Activated T-cell treated with anti-CD3 and anti-CD28 coated beads, Interleukin-2, amount 50 U/mL, for 72 hours (primary cell): ENCODE measurements at regions not wholly inside any gene's neighbourhood (a gene's known extent, or its start where the extent isn't known, plus 50 kb on each side); places are given as distances from the start of the nearest gene placed in this dataset.

Experiments
- ATAC-seq, 2 donors: fragments of 150-1000 bp; cut with Tn5 transposase; replicated peaks in 1 of 2; 2 replicates each; pipeline ENCODE4 v1.10.0; 2021; ENCODE audit warnings: moderate library complexity in 2 of 2, mild to moderate bottlenecking in 1 of 2
- DNase-seq, 2 donors: peaks; one replicate each; pipeline ENCODE4 v3.0.0; 2021 to 2022; ENCODE audit warnings: mixed read lengths in 1 of 2
- H3K27ac Mint-ChIP-seq: one replicate; pipeline ENCODE4 v1.8.0; 2022; ENCODE audit warnings: mild to moderate bottlenecking, moderate library complexity, mixed read lengths
- H3K27me3 Mint-ChIP-seq: one replicate; pipeline ENCODE4 v1.8.0; 2022; ENCODE audit warnings: low read depth, mixed read lengths
- H3K36me3 Mint-ChIP-seq, 2 donors: one replicate each; pipeline ENCODE4 v1.8.0; 2022; ENCODE audit warnings: mixed read lengths in 2 of 2, mild to moderate bottlenecking in 1 of 2; ENCODE audit not compliant: insufficient read depth in 2 of 2
- H3K4me1 Mint-ChIP-seq: one replicate; pipeline ENCODE4 v1.8.0; 2022; ENCODE audit warnings: low read depth, mixed read lengths
- H3K4me3 Mint-ChIP-seq, 2 donors: one replicate each; pipeline ENCODE4 v1.8.0; 2022; ENCODE audit warnings: mild to moderate bottlenecking in 2 of 2, mixed read lengths in 2 of 2, moderate library complexity in 2 of 2
- H3K9me3 Mint-ChIP-seq, 2 donors: one replicate each; pipeline ENCODE4 v1.8.0; 2022; ENCODE audit warnings: mixed read lengths in 2 of 2

- Mint-ChIP-seq H3K4me1 (no peaks in the 10 kb centered on the region), H3K4me3 (no peak overlapping the region), H3K27ac (no peak overlapping the region)
Observed at GRCh38 chr18:57220480-57220879, 73.6 kb downstream of the BOD1L2 start.

GRCh38 chr18:57220930-57221483, 74.1 kb downstream of the BOD1L2 start:
- ATAC-seq (no peak), DNase-seq (no peak)
- Mint-ChIP-seq H3K27ac (no peak overlapping the region), H3K4me3 (no peak overlapping the region), H3K27me3 (no peaks in the 10 kb centered on the region), H3K4me1 (no peaks in the 10 kb centered on the region), H3K36me3 (no peaks in the 10 kb centered on the region), H3K9me3 (no peaks in the 10 kb centered on the region)

More at GRCh38 chr18:57220480-57220879, 73.6 kb downstream of the BOD1L2 start:
- no peak for DNase-seq
- H3K27me3 Mint-ChIP-seq: no peaks in the 10 kb centered on the region
- H3K36me3 Mint-ChIP-seq: no peaks in the 10 kb centered on the region
- no peak for ATAC-seq
- no peaks in the 10 kb centered on the region for H3K9me3 Mint-ChIP-seq

- no peaks in the 10 kb centered on the region for H3K4me1 Mint-ChIP-seq
- H3K36me3 Mint-ChIP-seq: no peaks in the 10 kb centered on the region
- no peaks in the 10 kb centered on the region for H3K27me3 Mint-ChIP-seq
- H3K9me3 Mint-ChIP-seq: peaks cover under 1% of the 10 kb centered on the region in 2 donors
- ATAC-seq (no peak), DNase-seq (no peak)
- H3K4me3 Mint-ChIP-seq: no peak overlapping the region
- no peak overlapping the region for H3K27ac Mint-ChIP-seq
Observed at GRCh38 chr18:57223144-57223870, 76.4 kb downstream of the BOD1L2 start.

- ATAC-seq: no peak
- H3K27me3 Mint-ChIP-seq: peaks cover 6% of the 10 kb centered on the region
- no peaks in the 10 kb centered on the region for H3K36me3 Mint-ChIP-seq
Observed at GRCh38 chr18:57230861-57231585, 84.1 kb downstream of the BOD1L2 start.

GRCh38 chr18:57231864-57232263, 85.0 kb downstream of the BOD1L2 start:
- ATAC-seq: no peak
- no peaks in the 10 kb centered on the region for H3K36me3 Mint-ChIP-seq
- no peaks in the 10 kb centered on the region for H3K4me1 Mint-ChIP-seq
- H3K27ac Mint-ChIP-seq: no peak overlapping the region
- DNase-seq: no peak
- H3K9me3 Mint-ChIP-seq: peaks cover 2 to 4% of the 10 kb centered on the region in 2 donors
- H3K27me3 Mint-ChIP-seq: peaks cover 6% of the 10 kb centered on the region
- H3K4me3 Mint-ChIP-seq: no peak overlapping the region

More at GRCh38 chr18:57230861-57231585, 84.1 kb downstream of the BOD1L2 start:
- no peak for DNase-seq
- Mint-ChIP-seq H3K27ac (no peak overlapping the region), H3K4me1 (no peaks in the 10 kb centered on the region), H3K9me3 (peaks cover 2 to 4% of the 10 kb centered on the region in 2 donors), H3K4me3 (no peak overlapping the region)

- Mint-ChIP-seq H3K4me1 (no peaks in the 10 kb centered on the region), H3K4me3 (no peak overlapping the region), H3K27me3 (peaks cover 6% of the 10 kb centered on the region), H3K36me3 (no peaks in the 10 kb centered on the region), H3K27ac (no peak overlapping the region), H3K9me3 (no peaks in the 10 kb centered on the region)
- ATAC-seq: no peak
- DNase-seq: no peak
Observed at GRCh38 chr18:57234346-57234745, 87.5 kb downstream of the BOD1L2 start.

- H3K27ac Mint-ChIP-seq: no peak overlapping the region
- DNase-seq: no peak
- no peak for ATAC-seq
- H3K4me3 Mint-ChIP-seq: no peak overlapping the region
- peaks cover 0 to 2% of the 10 kb centered on the region in 2 donors for H3K9me3 Mint-ChIP-seq
- no peaks in the 10 kb centered on the region for H3K4me1 Mint-ChIP-seq
- H3K36me3 Mint-ChIP-seq: no peaks in the 10 kb centered on the region
- peaks cover 16% of the 10 kb centered on the region for H3K27me3 Mint-ChIP-seq
Observed at GRCh38 chr18:57241869-57242268, 95.0 kb downstream of the BOD1L2 start.

- Mint-ChIP-seq H3K4me1 (no peaks in the 10 kb centered on the region), H3K4me3 (no peak overlapping the region), H3K27ac (no peak overlapping the region), H3K9me3 (peaks cover 0 to 2% of the 10 kb centered on the region in 2 donors), H3K36me3 (no peaks in the 10 kb centered on the region), H3K27me3 (peaks cover 16% of the 10 kb centered on the region)
- no peak for DNase-seq
- no peak for ATAC-seq
Observed at GRCh38 chr18:57242285-57242684, 95.4 kb downstream of the BOD1L2 start.

GRCh38 chr18:57243624-57244179, 96.8 kb downstream of the BOD1L2 start:
- Mint-ChIP-seq H3K27me3 (peaks cover 16% of the 10 kb centered on the region), H3K4me3 (no peak overlapping the region), H3K27ac (no peak overlapping the region), H3K9me3 (peaks cover 0 to 2% of the 10 kb centered on the region in 2 donors), H3K36me3 (no peaks in the 10 kb centered on the region), H3K4me1 (no peaks in the 10 kb centered on the region)
- no peak for DNase-seq
- ATAC-seq: no peak

GRCh38 chr18:57249179-57249578, 102.3 kb downstream of the BOD1L2 start:
- Mint-ChIP-seq H3K9me3 (no peaks in the 10 kb centered on the region), H3K4me1 (no peaks in the 10 kb centered on the region), H3K27me3 (no peaks in the 10 kb centered on the region), H3K27ac (no peak overlapping the region), H3K36me3 (no peaks in the 10 kb centered on the region), H3K4me3 (no peak overlapping the region)
- ATAC-seq: no peak
- DNase-seq: no peak

- Mint-ChIP-seq H3K4me1 (no peaks in the 10 kb centered on the region), H3K27ac (no peak overlapping the region), H3K9me3 (no peaks in the 10 kb centered on the region), H3K4me3 (no peak overlapping the region), H3K27me3 (no peaks in the 10 kb centered on the region), H3K36me3 (no peaks in the 10 kb centered on the region)
- DNase-seq: no peak
- ATAC-seq: no peak
Observed at GRCh38 chr18:57249883-57250282, 102.5 kb upstream of the ST8SIA3 start.

GRCh38 chr18:57251747-57252146, 100.6 kb upstream of the ST8SIA3 start:
- H3K36me3 Mint-ChIP-seq: no peaks in the 10 kb centered on the region
- no peaks in the 10 kb centered on the region for H3K4me1 Mint-ChIP-seq
- ATAC-seq (no peak), DNase-seq (no peak)
- no peak overlapping the region for H3K4me3 Mint-ChIP-seq
- no peaks in the 10 kb centered on the region for H3K27me3 Mint-ChIP-seq
- no peak overlapping the region for H3K27ac Mint-ChIP-seq
- no peaks in the 10 kb centered on the region for H3K9me3 Mint-ChIP-seq

GRCh38 chr18:57253903-57254302, 98.5 kb upstream of the ST8SIA3 start:
- no peaks in the 10 kb centered on the region for H3K27me3 Mint-ChIP-seq
- ATAC-seq (no peak), DNase-seq (no peak)
- H3K36me3 Mint-ChIP-seq: no peaks in the 10 kb centered on the region
- H3K9me3 Mint-ChIP-seq: no peaks in the 10 kb centered on the region
- no peak overlapping the region for H3K27ac Mint-ChIP-seq
- no peaks in the 10 kb centered on the region for H3K4me1 Mint-ChIP-seq
- H3K4me3 Mint-ChIP-seq: no peak overlapping the region
